GM13977 (cell line): ENCODE measurements at regions not wholly inside any gene's neighbourhood (a gene's known extent, or its start where the extent isn't known, plus 50 kb on each side); places are given as distances from the start of the nearest gene placed in this dataset.
"Not testable (repeated sequence)": the region's sequence is repeated elsewhere in the genome, so short reads cannot be mapped to it uniquely, and the experiment has no call there.

Experiments
- DNase-seq: peaks from one replicate; pipeline ENCODE4 v3.0.0; 2012; ENCODE audit warnings: low spot score
- in situ Hi-C: fragments of 300-500 bp; cut with MboI; formaldehyde crosslinking; loops from one replicate; pipeline ENCODE4 v1.12.0; 2022; ENCODE audit warnings: low sequenced_read_pairs, low pct_unique_long_range_greater_than_20kb, mixed read lengths, inconsistent platforms; ENCODE audit not compliant: unreplicated experiment
- TF ChIP-seq, protein P1 (sequence below): IDR thresholded peaks from 2 replicates; pipeline ENCODE4 v1.5.1; 2012; ENCODE audit warnings: mild to moderate bottlenecking, control low read depth; ENCODE audit not compliant: insufficient read depth; ENCODE audit errors: extremely low read depth, missing control alignments

- in situ Hi-C loops, result no loop called here
- no peak for DNase-seq
- TF ChIP-seq, protein P1, sequence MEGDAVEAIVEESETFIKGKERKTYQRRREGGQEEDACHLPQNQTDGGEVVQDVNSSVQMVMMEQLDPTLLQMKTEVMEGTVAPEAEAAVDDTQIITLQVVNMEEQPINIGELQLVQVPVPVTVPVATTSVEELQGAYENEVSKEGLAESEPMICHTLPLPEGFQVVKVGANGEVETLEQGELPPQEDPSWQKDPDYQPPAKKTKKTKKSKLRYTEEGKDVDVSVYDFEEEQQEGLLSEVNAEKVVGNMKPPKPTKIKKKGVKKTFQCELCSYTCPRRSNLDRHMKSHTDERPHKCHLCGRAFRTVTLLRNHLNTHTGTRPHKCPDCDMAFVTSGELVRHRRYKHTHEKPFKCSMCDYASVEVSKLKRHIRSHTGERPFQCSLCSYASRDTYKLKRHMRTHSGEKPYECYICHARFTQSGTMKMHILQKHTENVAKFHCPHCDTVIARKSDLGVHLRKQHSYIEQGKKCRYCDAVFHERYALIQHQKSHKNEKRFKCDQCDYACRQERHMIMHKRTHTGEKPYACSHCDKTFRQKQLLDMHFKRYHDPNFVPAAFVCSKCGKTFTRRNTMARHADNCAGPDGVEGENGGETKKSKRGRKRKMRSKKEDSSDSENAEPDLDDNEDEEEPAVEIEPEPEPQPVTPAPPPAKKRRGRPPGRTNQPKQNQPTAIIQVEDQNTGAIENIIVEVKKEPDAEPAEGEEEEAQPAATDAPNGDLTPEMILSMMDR, result no peak
Observed at GRCh38 chr21:27339902-27340301, 373.0 kb upstream of the ADAMTS5 start.

GRCh38 chr21:27338007-27338406 is 371.1 kb upstream of the ADAMTS5 start:
- DNase-seq, in situ Hi-C loops: not testable (repeated sequence)

DNA sequence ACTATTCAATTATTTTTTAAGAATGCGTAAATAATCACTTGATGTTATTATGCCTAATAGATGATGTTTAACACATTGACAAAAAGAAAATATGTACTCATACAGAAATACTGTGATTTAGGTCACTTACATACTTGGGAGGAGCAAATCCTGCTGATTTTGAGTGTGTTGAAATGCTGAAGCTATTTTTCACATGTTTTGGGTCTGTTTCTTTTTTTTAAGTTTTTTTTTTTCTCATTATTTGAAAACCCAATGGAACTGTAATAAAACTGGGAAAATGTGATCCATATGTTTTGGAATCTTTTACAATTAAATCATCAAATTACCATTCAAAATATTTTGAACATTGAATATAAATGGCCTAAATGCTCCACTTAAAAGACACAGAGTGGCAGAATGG is 366.2 kb upstream of the ADAMTS5 start:
- DNase-seq, result no peak
- TF ChIP-seq, protein P1, result no peak
- in situ Hi-C loops, result no loop called here

- TF ChIP-seq, protein P1, result no peak
- in situ Hi-C loops, result no loop called here
- DNase-seq, result no peak
Observed at GRCh38 chr21:27329255-27329851, 362.5 kb upstream of the ADAMTS5 start.

DNA sequence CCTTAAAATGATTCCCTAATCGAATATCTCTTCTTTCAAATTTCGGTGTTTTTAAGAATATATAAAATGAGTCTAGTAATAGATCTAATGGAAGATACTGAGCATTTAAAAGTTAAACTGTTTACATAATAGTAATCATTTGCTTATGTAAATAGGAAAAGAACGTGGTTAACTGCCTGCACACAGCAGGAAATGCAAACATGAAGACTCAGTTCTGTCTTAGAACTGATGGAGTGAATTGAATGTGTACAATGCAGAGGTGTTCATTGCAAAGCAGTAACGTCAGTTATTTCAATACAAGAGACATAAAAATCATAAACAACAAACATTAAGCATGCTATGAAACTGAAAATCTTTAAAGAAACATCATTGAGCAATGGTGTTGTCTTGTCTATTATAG is 359.4 kb upstream of the ADAMTS5 start:
- TF ChIP-seq, protein P1, result no peak
- DNase-seq, result no peak
- in situ Hi-C loops, result no loop called here

GRCh38 chr21:27323331-27323730 is 356.4 kb upstream of the ADAMTS5 start:
- in situ Hi-C loops, result no loop called here
- DNase-seq, result no peak
- TF ChIP-seq, protein P1, result no peak

- DNase-seq, result no peak
- in situ Hi-C loops, result no loop called here
- TF ChIP-seq, protein P1, result no peak
Observed at GRCh38 chr21:27321791-27322190, 354.9 kb upstream of the ADAMTS5 start.
